Endothelial cell of umbilical vein (primary cell): ENCODE measurements at regions not wholly inside any gene's neighbourhood (a gene's known extent, or its start where the extent isn't known, plus 50 kb on each side); places are given as distances from the start of the nearest gene placed in this dataset.

Source experiments
- BruUV-seq: library from RNA; stranded (reverse); fragments of 400-500 nt; replicated peaks from 2 replicates; lab custom pipeline; 2021; lab: Mats Ljungman, UMichigan
- CTCF ChIA-PET: fragments of 300-600, 350-600 bp; sonication (Branson Sonifier 250); formaldehyde crosslinking; loops from one replicate; lab custom pipeline; 2021; ENCODE audit warnings: antibody characterized with exemption, inconsistent platforms; lab: Charles Lee
- POLR2A ChIA-PET: fragments of 300-600, 350-600 bp; sonication (Branson Sonifier 250); formaldehyde crosslinking; loops from one replicate; lab custom pipeline; 2021; ENCODE audit warnings: antibody characterized with exemption, inconsistent platforms; lab: Charles Lee
- DNase-seq: peaks from one replicate; pipeline ENCODE4 v3.0.0-alpha.2; 2011; ENCODE audit warnings: low read depth, low spot score
- FAIRE-seq: peaks from 2 replicates; lab custom pipeline; 2011; peaks lifted over from hg19 to GRCh38; lab: Jason Lieb, UNC
- H2AFZ ChIP-seq: 2 replicates; pipeline ENCODE4 v1.6.0; 2012; ENCODE audit warnings: low read depth, low read length, control low read depth, inconsistent platforms
- H3K27ac ChIP-seq: 2 replicates; pipeline ENCODE4 v1.5.1; 2011; ENCODE audit warnings: low read depth, mild to moderate bottlenecking, control low read depth, low read length, moderate library complexity; ENCODE audit not compliant: insufficient read depth
- H3K27me3 ChIP-seq, 2 experiments: 2 replicates each; pipeline versions ENCODE4 v1.6.0 to v1.6.1; 2011; ENCODE audit warnings: low read length in 2 of 2, mixed read lengths in 1 of 2; ENCODE audit not compliant: control insufficient read depth in 2 of 2, insufficient read depth in 2 of 2
- H3K36me3 ChIP-seq, 2 experiments: 2 replicates in 1 of 2; 3 replicates in 1 of 2; pipeline ENCODE4 v1.5.1; 2011; ENCODE audit warnings: low read length in 2 of 2, mild to moderate bottlenecking in 1 of 2, moderate library complexity in 1 of 2; ENCODE audit not compliant: control insufficient read depth in 2 of 2, insufficient read depth in 2 of 2; ENCODE audit errors: extremely low read depth in 1 of 2
- H3K4me1 ChIP-seq: 3 replicates; pipeline ENCODE4 v1.5.1; 2011; ENCODE audit warnings: mild to moderate bottlenecking, low read length; ENCODE audit not compliant: control insufficient read depth, insufficient read depth; ENCODE audit errors: extremely low read depth
- H3K4me2 ChIP-seq: 2 replicates; pipeline ENCODE4 v1.6.1; 2011; ENCODE audit warnings: low read length, control low read depth, mixed read lengths; ENCODE audit not compliant: insufficient read depth
- H3K4me3 ChIP-seq, 3 experiments: fragments of 200-600 bp in 1 of 3; sonication (generic), shearing (Covaris generic) in 1 of 3; replicated peaks in 1 of 3; 2 replicates each; pipeline ENCODE4 v1.5.1; 2011 to 2016; ENCODE audit warnings: control low read depth in 3 of 3, low read length in 3 of 3, mild to moderate bottlenecking in 2 of 3, inconsistent platforms in 1 of 3, low read depth in 1 of 3, moderate library complexity in 1 of 3; ENCODE audit not compliant: insufficient read depth in 1 of 3
- H3K79me2 ChIP-seq: 2 replicates; pipeline ENCODE4 v1.6.0; 2012; ENCODE audit warnings: low read length, inconsistent platforms; ENCODE audit not compliant: control insufficient read depth, insufficient read depth
- H3K9ac ChIP-seq: replicated peaks from 2 replicates; pipeline ENCODE3; 2011; ENCODE audit warnings: low read length, control low read depth; ENCODE audit not compliant: insufficient read depth; ENCODE audit errors: extremely low read depth
- H3K9me1 ChIP-seq: replicated peaks from 3 replicates; pipeline ENCODE4 v1.6.0; 2011; ENCODE audit warnings: mild to moderate bottlenecking, low read length; ENCODE audit not compliant: control insufficient read depth, insufficient read depth; ENCODE audit errors: extremely low read depth
- H3K9me3 ChIP-seq: replicated peaks from 2 replicates; pipeline ENCODE4 v1.5.1; 2012; ENCODE audit warnings: low read length, inconsistent platforms; ENCODE audit not compliant: control insufficient read depth, insufficient read depth
- H4K20me1 ChIP-seq: replicated peaks from 2 replicates; pipeline ENCODE3; 2011; ENCODE audit warnings: mild to moderate bottlenecking, low read length; ENCODE audit not compliant: control insufficient read depth, insufficient read depth; ENCODE audit errors: extremely low read depth
- EZH2 ChIP-seq: IDR thresholded peaks from 2 replicates; pipeline ENCODE4 v1.6.1; 2012; ENCODE audit warnings: borderline replicate concordance, low read depth, mild to moderate bottlenecking, moderate library complexity, low read length, inconsistent platforms; ENCODE audit not compliant: severe bottlenecking
- FOS ChIP-seq: IDR thresholded peaks from 2 replicates; pipeline ENCODE4 v1.6.1; 2011; ENCODE audit warnings: mild to moderate bottlenecking, low read length, moderate library complexity, borderline replicate concordance; ENCODE audit not compliant: insufficient read depth
- GATA2 ChIP-seq: IDR thresholded peaks from 2 replicates; pipeline ENCODE4 v1.7.0; 2011; ENCODE audit warnings: low read depth, mild to moderate bottlenecking, moderate library complexity, mixed read lengths, low read length; ENCODE audit not compliant: insufficient read length, insufficient read depth
- JUN ChIP-seq: IDR thresholded peaks from 2 replicates; pipeline ENCODE4 v1.6.1; 2011; ENCODE audit warnings: borderline replicate concordance, low read depth; ENCODE audit not compliant: insufficient read length, insufficient read depth
- MYC ChIP-seq: IDR thresholded peaks from one replicate; pipeline ENCODE4 v1.6.1; 2011; ENCODE audit warnings: mild to moderate bottlenecking, low read depth, low read length
- POLR2A ChIP-seq: IDR thresholded peaks from 2 replicates; pipeline ENCODE4 v1.6.1; 2012; ENCODE audit warnings: low read depth, mild to moderate bottlenecking, control low read depth, low read length
- POLR2AphosphoS5 ChIP-seq: IDR thresholded peaks from 2 replicates; pipeline ENCODE4 v1.6.1; 2012; ENCODE audit warnings: low read depth, mild to moderate bottlenecking, control low read depth, low read length, moderate library complexity; ENCODE audit not compliant: insufficient read depth
- dilution Hi-C: fragments of 300-500 bp; cut with MboI; formaldehyde crosslinking; loops from one replicate; pipeline ENCODE4 v1.15.0; 2019; ENCODE audit warnings: low sequenced_read_pairs; ENCODE audit not compliant: extremely low pct_ligation_motif_present
- intact Hi-C: fragments of 100-400 bp; cut with micrococcal nuclease; formaldehyde crosslinking; loops from one replicate; pipeline ENCODE4 v1.10.0; 2022
- TF ChIP-seq, protein P1 (sequence below), 2 donors: IDR thresholded peaks; 1 replicate in 1 of 2; 2 replicates in 1 of 2; pipeline ENCODE4 v1.5.1; 2011; ENCODE audit warnings: low read length in 2 of 2, mild to moderate bottlenecking in 2 of 2, moderate library complexity in 2 of 2, control low read depth in 1 of 2, inconsistent platforms in 1 of 2, low read depth in 1 of 2; ENCODE audit not compliant: insufficient read depth in 1 of 2; ENCODE audit errors: extremely low read depth in 1 of 2
- TF ChIP-seq, protein P2 (sequence below): IDR thresholded peaks from 2 replicates; pipeline ENCODE4 v1.6.1; 2011; ENCODE audit not compliant: insufficient read depth, insufficient read length

DNA sequence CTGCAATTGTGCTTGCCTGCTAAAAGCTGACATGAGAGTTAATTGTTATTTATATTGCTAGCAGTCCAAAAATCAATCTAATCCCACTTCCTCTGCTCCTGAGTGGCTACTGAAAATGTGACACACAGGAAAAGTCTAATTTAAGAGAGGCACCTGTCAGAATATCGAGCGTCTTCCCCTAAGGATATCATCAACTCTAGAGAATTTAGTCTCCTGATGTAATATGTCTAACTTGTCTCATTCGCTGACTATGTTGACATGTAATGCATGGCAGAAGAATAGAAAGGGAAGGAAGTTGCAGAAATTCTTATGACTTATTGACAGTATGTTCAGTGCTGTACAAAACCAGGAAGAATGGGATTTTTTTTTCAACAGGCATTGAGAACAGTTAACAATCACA lies 893.4 kb upstream of the CDH8 start:
- Histone ChIP-seq H3K9me1 (no peaks in the 10 kb centered on the region), H4K20me1 (no peaks in the 10 kb centered on the region), H3K9ac (no peak overlapping the region), H3K4me2 (no peak overlapping the region), H2AFZ (no peak overlapping the region), H3K9me3 (peaks cover 4% of the 10 kb centered on the region), H3K4me1 (no peaks in the 10 kb centered on the region), H3K27me3 (no peaks in the 10 kb centered on the region), H3K27ac (no peak overlapping the region), H3K79me2 (no peaks in the 10 kb centered on the region), H3K4me3 (no peak overlapping the region), H3K36me3 (no peaks in the 10 kb centered on the region)
- no peak for DNase-seq
- CTCF ChIA-PET: no interaction called here
- intact Hi-C loops: no loop called here
- dilution Hi-C loops: no loop called here
- TF ChIP-seq, protein P1, sequence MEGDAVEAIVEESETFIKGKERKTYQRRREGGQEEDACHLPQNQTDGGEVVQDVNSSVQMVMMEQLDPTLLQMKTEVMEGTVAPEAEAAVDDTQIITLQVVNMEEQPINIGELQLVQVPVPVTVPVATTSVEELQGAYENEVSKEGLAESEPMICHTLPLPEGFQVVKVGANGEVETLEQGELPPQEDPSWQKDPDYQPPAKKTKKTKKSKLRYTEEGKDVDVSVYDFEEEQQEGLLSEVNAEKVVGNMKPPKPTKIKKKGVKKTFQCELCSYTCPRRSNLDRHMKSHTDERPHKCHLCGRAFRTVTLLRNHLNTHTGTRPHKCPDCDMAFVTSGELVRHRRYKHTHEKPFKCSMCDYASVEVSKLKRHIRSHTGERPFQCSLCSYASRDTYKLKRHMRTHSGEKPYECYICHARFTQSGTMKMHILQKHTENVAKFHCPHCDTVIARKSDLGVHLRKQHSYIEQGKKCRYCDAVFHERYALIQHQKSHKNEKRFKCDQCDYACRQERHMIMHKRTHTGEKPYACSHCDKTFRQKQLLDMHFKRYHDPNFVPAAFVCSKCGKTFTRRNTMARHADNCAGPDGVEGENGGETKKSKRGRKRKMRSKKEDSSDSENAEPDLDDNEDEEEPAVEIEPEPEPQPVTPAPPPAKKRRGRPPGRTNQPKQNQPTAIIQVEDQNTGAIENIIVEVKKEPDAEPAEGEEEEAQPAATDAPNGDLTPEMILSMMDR (IDR thresholded peaks at IDR 0.05; ENCODE audit: extremely low read depth in 1 of 2, insufficient read depth in 1 of 2, low read depth in 1 of 2, low read length in 2 of 2): no peak
- no peak for TF ChIP-seq POLR2A
- no peak for TF ChIP-seq JUN
- no peak for TF ChIP-seq EZH2
- TF ChIP-seq FOS: no peak
- TF ChIP-seq POLR2AphosphoS5: no peak
- TF ChIP-seq, protein P2, sequence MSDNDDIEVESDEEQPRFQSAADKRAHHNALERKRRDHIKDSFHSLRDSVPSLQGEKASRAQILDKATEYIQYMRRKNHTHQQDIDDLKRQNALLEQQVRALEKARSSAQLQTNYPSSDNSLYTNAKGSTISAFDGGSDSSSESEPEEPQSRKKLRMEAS: no peak
- no peak for TF ChIP-seq GATA2
- TF ChIP-seq MYC: no peak
- POLR2A ChIA-PET: no interaction called here
- FAIRE-seq: no peak
- no TSS peak for BruUV-seq
